ENCODE measurements at regions not wholly inside any gene's neighbourhood (a gene's known extent, or its start where the extent isn't known, plus 50 kb on each side); places are given as distances from the start of the nearest gene placed in this dataset.

DNA sequence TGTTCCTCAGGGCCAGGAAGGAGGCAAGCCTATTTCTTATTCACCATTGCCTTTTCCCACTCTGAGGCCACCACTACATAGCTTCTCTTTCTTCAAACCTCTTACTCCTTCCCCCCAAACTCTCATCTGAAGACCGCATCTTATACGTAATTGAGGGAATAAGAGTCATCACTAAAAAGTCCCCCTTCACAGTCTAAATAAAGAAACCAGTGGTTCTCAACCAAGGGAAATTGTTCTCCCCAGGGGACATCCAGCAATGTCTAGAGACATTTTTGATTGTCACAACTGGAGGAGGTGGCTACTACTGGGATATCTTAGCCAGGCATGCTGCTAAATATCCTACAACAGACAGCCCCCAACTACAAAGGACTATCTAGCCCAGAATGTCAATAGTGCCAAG lies 327.6 kb upstream of the CNR1 start:
- Mint-ChIP-seq H3K36me3 (ENCODE audit: low read depth) (no peaks in the 10 kb centered on the region), H3K27me3 (ENCODE audit: low read depth) (peaks cover 26% of the 10 kb centered on the region), H3K9me3 (ENCODE audit: low read depth) (peaks cover 7% of the 10 kb centered on the region), H3K4me3 (ENCODE audit: unreplicated experiment) (no peak overlapping the region), H3K4me1 (ENCODE audit: low read depth) (no peaks in the 10 kb centered on the region), H3K27ac (ENCODE audit: unreplicated experiment) (no peak overlapping the region)
- no peak for DNase-seq (ENCODE audit: low spot score)
- TF ChIP-seq CTCF (IDR thresholded peaks at IDR 0.05), result no peak

DNA sequence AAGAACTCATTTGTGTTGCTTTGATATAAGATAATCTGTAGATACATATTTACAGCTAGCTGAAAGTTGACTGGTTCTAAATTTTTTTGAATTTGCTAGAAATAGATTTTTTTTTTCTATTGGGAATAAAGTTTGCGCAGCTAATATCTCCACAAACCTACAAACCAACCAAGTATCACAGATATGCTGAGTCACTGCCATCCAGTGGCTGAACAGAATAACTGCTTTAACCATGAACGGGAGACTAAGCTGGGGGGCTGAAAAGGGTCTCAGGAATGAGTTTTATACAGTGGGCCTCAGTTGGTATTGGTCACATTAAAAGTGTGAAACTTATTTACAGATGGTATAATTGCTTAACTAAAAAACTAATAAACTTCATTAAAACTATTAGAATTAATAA lies 326.7 kb upstream of the CNR1 start:
- no peak for DNase-seq (ENCODE audit: low spot score)
- Mint-ChIP-seq H3K9me3 (ENCODE audit: low read depth) (peaks cover 11% of the 10 kb centered on the region), H3K4me1 (ENCODE audit: low read depth) (no peaks in the 10 kb centered on the region), H3K36me3 (ENCODE audit: low read depth) (no peaks in the 10 kb centered on the region), H3K27me3 (ENCODE audit: low read depth) (peaks cover 23% of the 10 kb centered on the region), H3K4me3 (ENCODE audit: unreplicated experiment) (no peak overlapping the region), H3K27ac (ENCODE audit: unreplicated experiment) (no peak overlapping the region)
- peak; percentile 67 for TF ChIP-seq CTCF (IDR thresholded peaks at IDR 0.05)

GRCh38 chr6:88492241-88492640 lies 326.1 kb upstream of the CNR1 start:
- H3K9me3 Mint-ChIP-seq (ENCODE audit: low read depth), result peaks cover 11% of the 10 kb centered on the region
- no peak overlapping the region for H3K4me3 Mint-ChIP-seq (ENCODE audit: unreplicated experiment)
- no peak for TF ChIP-seq CTCF (IDR thresholded peaks at IDR 0.05)
- H3K27ac Mint-ChIP-seq (ENCODE audit: unreplicated experiment), result no peak overlapping the region
- no peaks in the 10 kb centered on the region for H3K4me1 Mint-ChIP-seq (ENCODE audit: low read depth)
- peaks cover 23% of the 10 kb centered on the region for H3K27me3 Mint-ChIP-seq (ENCODE audit: low read depth)
- H3K36me3 Mint-ChIP-seq (ENCODE audit: low read depth), result no peaks in the 10 kb centered on the region
- no peak for DNase-seq (ENCODE audit: low spot score)

DNA sequence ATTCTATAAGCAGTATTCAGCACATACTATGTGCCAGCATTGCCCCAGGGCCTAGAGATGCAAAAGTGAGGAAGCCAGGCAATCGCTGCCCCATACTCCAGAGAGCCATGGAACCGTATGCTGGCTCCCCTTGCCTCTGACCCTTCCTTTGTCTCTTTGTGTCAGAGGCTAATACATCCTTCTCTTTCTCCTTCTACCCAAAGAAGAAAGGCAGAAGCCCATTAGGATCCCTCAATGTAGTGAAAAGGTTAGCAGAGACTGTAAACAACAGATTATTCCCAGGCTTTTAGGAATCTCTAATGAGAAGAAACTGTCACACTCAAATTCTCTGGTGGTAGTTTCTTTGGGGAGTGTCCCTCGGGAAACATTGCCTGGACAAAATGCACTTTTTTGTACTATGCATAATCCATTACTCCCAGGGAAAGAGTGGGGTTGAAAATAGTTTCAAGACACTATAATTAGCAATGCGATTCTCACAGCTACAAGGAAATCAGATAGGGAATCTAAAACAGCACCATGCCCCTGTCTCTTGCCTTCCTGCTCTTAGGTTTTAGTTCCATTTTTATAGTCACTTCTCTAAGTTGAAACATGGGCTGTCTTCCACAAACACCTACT lies 325.2 kb upstream of the CNR1 start:
- Mint-ChIP-seq H3K9me3 (ENCODE audit: low read depth) (peaks cover 11% of the 10 kb centered on the region), H3K27me3 (ENCODE audit: low read depth) (peaks cover 20% of the 10 kb centered on the region), H3K4me1 (ENCODE audit: low read depth) (no peaks in the 10 kb centered on the region), H3K4me3 (ENCODE audit: unreplicated experiment) (no peak overlapping the region), H3K27ac (ENCODE audit: unreplicated experiment) (no peak overlapping the region), H3K36me3 (ENCODE audit: low read depth) (no peaks in the 10 kb centered on the region)
- TF ChIP-seq CTCF (IDR thresholded peaks at IDR 0.05), result no peak
- no peak for DNase-seq (ENCODE audit: low spot score)

DNA sequence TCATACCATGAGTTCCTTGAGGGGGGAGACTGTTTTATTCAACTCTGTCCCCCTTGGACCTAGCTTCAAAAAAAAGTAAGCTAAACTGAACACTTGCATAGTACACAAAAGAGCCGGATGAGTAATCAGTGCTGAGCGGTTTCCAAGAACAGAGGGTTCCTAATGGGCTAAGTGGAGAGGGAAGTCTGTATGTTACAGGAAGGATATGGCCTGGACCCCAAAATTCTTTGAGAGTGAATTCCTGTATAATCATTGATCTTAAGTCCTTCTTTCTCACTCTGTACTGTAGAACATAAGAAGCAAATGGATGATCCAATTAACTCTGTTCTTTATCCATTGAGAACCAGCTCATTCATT lies 324.7 kb upstream of the CNR1 start:
- Mint-ChIP-seq H3K27ac (ENCODE audit: unreplicated experiment) (no peak overlapping the region), H3K36me3 (ENCODE audit: low read depth) (no peaks in the 10 kb centered on the region), H3K4me3 (ENCODE audit: unreplicated experiment) (no peak overlapping the region), H3K27me3 (ENCODE audit: low read depth) (peaks cover 19% of the 10 kb centered on the region), H3K9me3 (ENCODE audit: low read depth) (peaks cover 11% of the 10 kb centered on the region), H3K4me1 (ENCODE audit: low read depth) (no peaks in the 10 kb centered on the region)
- DNase-seq (ENCODE audit: low spot score), result no peak
- TF ChIP-seq CTCF (IDR thresholded peaks at IDR 0.05), result no peak

All from chondrocyte (in vitro differentiated cells).